ENCODE measurements at regions not wholly inside any gene's neighbourhood (a gene's known extent, or its start where the extent isn't known, plus 50 kb on each side); places are given as distances from the start of the nearest gene placed in this dataset.

DNA sequence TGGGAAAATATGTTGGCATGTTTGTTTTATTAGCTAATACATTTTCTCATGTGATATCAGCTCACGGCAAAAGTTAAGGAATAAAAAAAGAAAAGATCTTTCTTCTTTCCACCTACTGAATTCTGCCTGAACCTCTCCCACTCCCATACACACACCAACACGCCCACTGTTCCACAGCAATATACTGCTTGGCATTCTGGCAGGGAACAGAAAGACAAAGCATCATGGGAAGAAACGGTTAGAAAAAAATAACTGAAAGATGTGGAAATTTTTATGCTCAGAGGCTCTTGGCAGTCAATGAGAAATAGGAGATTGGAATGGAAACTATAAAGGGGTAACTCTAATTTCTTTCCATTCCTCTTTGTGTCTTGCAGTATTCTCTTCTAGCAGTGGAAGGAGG, 268.5 kb downstream of the FOXG1 start:
- Histone ChIP-seq H3K27ac (ENCODE audit: low read depth, low read length, severe bottlenecking) (no peak overlapping the region), H3K9me3 (ENCODE audit: control insufficient read depth, low read length) (no peaks in the 10 kb centered on the region), H3K4me1 (ENCODE audit: control insufficient read depth, insufficient read depth, low read length, poor library complexity, severe bottlenecking) (no peaks in the 10 kb centered on the region), H3K4me3 (ENCODE audit: extremely low read depth, insufficient read depth, low read length, poor library complexity, severe bottlenecking) (no peak overlapping the region), H3K36me3 (ENCODE audit: control insufficient read depth, insufficient read depth, low read length) (no peaks in the 10 kb centered on the region)
- 90 to 100% methylated on average over 1 of the region's 3 CpGs for WGBS, 2 experiments (ENCODE audit: insufficient coverage in 2 of 2)

DNA sequence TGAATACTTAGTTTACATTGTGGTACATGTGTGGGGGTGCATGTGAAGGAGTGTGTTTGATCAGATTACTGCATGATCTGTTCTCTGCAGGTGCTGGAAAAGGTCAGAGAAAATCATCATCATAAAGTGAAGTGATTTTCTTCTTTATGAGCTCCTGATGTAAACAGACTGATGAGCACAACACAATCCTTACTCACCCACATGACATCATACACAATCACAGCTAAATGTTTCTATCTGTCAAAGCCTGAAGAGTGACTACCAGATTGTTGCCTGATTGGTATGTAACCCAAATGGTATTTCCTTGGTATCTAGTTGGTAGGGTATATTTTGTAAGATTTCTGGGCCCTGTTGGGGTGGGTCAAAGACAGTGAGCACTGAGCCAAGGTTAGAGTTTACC, 270.8 kb downstream of the FOXG1 start:
- H3K4me1 ChIP-seq (ENCODE audit: control insufficient read depth, insufficient read depth, low read length, poor library complexity, severe bottlenecking) = no peaks in the 10 kb centered on the region
- no peaks in the 10 kb centered on the region for H3K36me3 ChIP-seq (ENCODE audit: control insufficient read depth, insufficient read depth, low read length)
- no peaks in the 10 kb centered on the region for H3K9me3 ChIP-seq (ENCODE audit: control insufficient read depth, low read length)

DNA sequence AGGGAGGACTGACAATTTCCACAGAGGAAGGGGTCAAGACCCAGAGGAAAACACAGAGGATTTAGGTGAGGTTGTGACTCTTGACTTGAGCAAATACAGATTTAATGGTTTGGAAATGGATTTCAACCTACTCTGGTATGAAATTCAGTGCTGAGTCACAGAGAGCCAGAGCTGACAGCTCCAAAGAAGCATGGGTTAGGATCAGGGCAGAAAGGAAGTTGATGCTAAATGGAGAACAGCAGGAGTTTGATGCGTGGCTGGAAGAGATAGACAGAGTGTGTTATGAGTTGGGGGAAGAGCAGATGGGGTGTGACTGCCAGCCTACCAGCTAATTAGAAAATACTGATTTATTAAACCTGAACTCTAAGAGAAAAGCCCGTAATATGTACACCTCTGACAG, 272.6 kb downstream of the FOXG1 start:
- no peak overlapping the region for H3K27ac ChIP-seq (ENCODE audit: low read depth, low read length, severe bottlenecking)
- H3K9me3 ChIP-seq (ENCODE audit: control insufficient read depth, low read length) = no peaks in the 10 kb centered on the region
- H3K4me3 ChIP-seq (ENCODE audit: extremely low read depth, insufficient read depth, low read length, poor library complexity, severe bottlenecking) = no peak overlapping the region
- no peaks in the 10 kb centered on the region for H3K4me1 ChIP-seq (ENCODE audit: control insufficient read depth, insufficient read depth, low read length, poor library complexity, severe bottlenecking)
- H3K36me3 ChIP-seq (ENCODE audit: control insufficient read depth, insufficient read depth, low read length) = no peaks in the 10 kb centered on the region
- WGBS, 2 experiments (ENCODE audit: insufficient coverage in 2 of 2) = 43% methylated on average over 1 of the region's 2 CpGs; no CpG with 5 or more reads in 1 of the 2 experiments

More for the DNA sequence above, 270.8 kb downstream of the FOXG1 start:
- Histone ChIP-seq H3K27ac (ENCODE audit: low read depth, low read length, severe bottlenecking) (no peak overlapping the region), H3K4me3 (ENCODE audit: extremely low read depth, insufficient read depth, low read length, poor library complexity, severe bottlenecking) (no peak overlapping the region)

DNA sequence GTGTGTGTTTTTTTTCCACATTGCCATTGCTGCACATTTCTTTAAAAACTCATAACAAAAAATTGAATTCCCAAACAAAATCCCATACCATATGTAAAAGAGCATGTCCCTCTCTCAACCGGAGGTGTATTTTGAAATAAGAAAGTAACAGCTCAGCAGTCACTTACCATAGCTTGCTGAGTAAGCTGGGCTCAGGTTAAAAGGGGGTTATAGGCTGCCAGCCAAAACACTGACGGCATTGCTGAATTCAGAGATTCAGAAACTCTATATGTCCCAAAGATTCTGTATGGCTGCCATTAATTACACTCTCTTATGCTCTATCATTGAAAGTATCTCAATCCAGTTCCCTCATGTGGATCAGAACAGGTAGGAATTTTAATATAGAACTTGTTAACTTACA, 276.0 kb downstream of the FOXG1 start:
- Histone ChIP-seq H3K9me3 (ENCODE audit: control insufficient read depth, low read length) (no peaks in the 10 kb centered on the region), H3K36me3 (ENCODE audit: control insufficient read depth, insufficient read depth, low read length) (no peaks in the 10 kb centered on the region), H3K4me3 (ENCODE audit: extremely low read depth, insufficient read depth, low read length, poor library complexity, severe bottlenecking) (no peak overlapping the region), H3K4me1 (ENCODE audit: control insufficient read depth, insufficient read depth, low read length, poor library complexity, severe bottlenecking) (no peaks in the 10 kb centered on the region), H3K27ac (ENCODE audit: low read depth, low read length, severe bottlenecking) (no peak overlapping the region)
- WGBS, 2 experiments (ENCODE audit: insufficient coverage in 2 of 2) = no CpG with 5 or more reads among the region's 2 CpGs

DNA sequence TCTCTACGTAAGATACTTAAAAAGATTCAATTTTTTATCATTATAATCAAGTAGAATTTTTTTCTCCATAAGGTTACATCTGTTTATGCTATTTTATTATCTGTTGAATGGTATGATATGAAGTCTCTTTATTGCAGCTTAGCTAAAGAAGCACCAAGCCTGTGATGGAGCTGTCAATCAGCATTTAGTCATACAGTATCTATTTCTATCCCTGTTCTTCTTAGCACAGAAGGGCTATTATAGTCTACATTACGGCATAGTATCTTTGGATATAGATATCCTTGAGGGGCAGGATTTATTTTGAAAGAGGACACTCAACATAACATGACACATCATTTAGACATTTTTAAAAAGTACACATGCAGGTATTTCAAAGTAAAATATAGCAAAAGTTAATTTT, 277.1 kb downstream of the FOXG1 start:
- Histone ChIP-seq H3K36me3 (ENCODE audit: control insufficient read depth, insufficient read depth, low read length) (no peaks in the 10 kb centered on the region), H3K9me3 (ENCODE audit: control insufficient read depth, low read length) (no peaks in the 10 kb centered on the region), H3K27ac (ENCODE audit: low read depth, low read length, severe bottlenecking) (no peak overlapping the region), H3K4me3 (ENCODE audit: extremely low read depth, insufficient read depth, low read length, poor library complexity, severe bottlenecking) (no peak overlapping the region), H3K4me1 (ENCODE audit: control insufficient read depth, insufficient read depth, low read length, poor library complexity, severe bottlenecking) (no peaks in the 10 kb centered on the region)
- no CpG with 5 or more reads among the region's 2 CpGs for WGBS, 2 experiments (ENCODE audit: insufficient coverage in 2 of 2)

DNA sequence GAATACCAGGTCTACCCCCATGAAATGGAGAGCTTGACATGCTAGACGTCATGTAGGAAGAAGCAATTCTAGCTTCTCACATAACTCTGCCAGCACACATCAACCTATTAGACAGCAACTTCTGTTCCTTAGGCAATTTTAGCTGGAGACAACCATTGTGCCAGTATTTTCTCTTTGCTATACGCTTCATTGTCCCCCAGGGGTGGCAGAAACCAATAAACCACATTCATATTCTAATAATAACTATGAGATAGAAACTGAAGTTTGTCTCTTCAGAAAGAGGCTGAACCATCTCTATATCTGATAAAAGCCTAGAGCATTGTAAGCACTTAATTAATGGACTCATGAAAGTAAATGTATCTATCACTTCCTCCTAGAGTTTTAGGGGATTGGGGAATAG, 278.6 kb downstream of the FOXG1 start:
- Histone ChIP-seq H3K4me1 (ENCODE audit: control insufficient read depth, insufficient read depth, low read length, poor library complexity, severe bottlenecking) (no peaks in the 10 kb centered on the region), H3K9me3 (ENCODE audit: control insufficient read depth, low read length) (peaks cover 3% of the 10 kb centered on the region), H3K27ac (ENCODE audit: low read depth, low read length, severe bottlenecking) (no peak overlapping the region), H3K36me3 (ENCODE audit: control insufficient read depth, insufficient read depth, low read length) (no peaks in the 10 kb centered on the region), H3K4me3 (ENCODE audit: extremely low read depth, insufficient read depth, low read length, poor library complexity, severe bottlenecking) (no peak overlapping the region)
- WGBS, 2 experiments (ENCODE audit: insufficient coverage in 2 of 2) = no CpG with 5 or more reads among the region's 2 CpGs

DNA sequence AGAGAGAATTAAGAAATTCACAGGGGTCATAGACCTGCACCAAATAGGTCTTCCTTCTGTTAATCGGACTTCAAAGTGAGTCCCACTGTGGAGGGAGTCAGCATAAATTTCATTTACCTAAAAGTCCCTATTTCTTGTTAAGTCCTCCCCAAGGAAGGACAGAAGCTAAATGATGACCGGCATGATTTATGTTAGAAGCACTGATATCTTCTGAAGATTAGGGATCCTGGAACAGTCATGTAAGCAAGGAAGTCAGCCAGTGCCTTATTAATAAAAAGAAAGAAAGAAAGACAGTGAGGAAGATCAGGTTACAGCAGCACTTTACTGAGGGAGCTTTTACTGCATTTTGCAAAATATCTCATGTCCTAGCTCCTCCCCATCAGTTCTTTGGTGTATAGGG, 287.5 kb downstream of the FOXG1 start:
- H3K4me3 ChIP-seq (ENCODE audit: extremely low read depth, insufficient read depth, low read length, poor library complexity, severe bottlenecking) = no peak overlapping the region
- no peak overlapping the region for H3K27ac ChIP-seq (ENCODE audit: low read depth, low read length, severe bottlenecking)
- H3K36me3 ChIP-seq (ENCODE audit: control insufficient read depth, insufficient read depth, low read length) = no peaks in the 10 kb centered on the region
- H3K9me3 ChIP-seq (ENCODE audit: control insufficient read depth, low read length) = peaks cover 4% of the 10 kb centered on the region
- 80 to 100% methylated on average over 1 of the region's 2 CpGs for WGBS, 2 experiments (ENCODE audit: insufficient coverage in 2 of 2)
- H3K4me1 ChIP-seq (ENCODE audit: control insufficient read depth, insufficient read depth, low read length, poor library complexity, severe bottlenecking) = no peaks in the 10 kb centered on the region

DNA sequence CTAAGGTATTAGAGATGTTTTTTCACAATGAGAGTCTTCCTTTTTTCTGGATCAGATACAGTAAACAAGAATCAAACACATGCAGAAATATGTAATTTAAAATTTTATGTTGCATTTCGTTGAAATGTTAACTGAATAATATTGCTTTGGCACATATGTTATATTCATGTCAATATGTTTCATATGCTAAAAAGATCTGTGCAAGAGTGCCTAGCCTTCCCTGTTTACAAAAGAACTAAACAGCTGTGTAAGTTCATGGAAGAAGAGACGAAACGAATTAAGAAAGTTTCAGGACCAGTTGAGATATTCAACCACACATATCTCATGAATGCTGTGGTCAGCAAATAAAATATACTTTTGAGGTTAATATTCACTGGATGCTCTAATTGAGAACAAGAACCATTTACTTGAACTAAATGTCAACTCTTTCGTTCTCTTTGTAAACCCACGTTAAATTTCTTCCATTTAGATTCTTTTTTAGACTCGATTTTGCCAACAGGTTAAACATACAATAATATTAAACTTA, 289.5 kb downstream of the FOXG1 start:
- H3K9me3 ChIP-seq (ENCODE audit: control insufficient read depth, low read length) = no peaks in the 10 kb centered on the region
- no peak overlapping the region for H3K27ac ChIP-seq (ENCODE audit: low read depth, low read length, severe bottlenecking)
- H3K4me3 ChIP-seq (ENCODE audit: extremely low read depth, insufficient read depth, low read length, poor library complexity, severe bottlenecking) = no peak overlapping the region
- H3K36me3 ChIP-seq (ENCODE audit: control insufficient read depth, insufficient read depth, low read length) = no peaks in the 10 kb centered on the region
- no CpG with 5 or more reads among the region's 6 CpGs for WGBS, 2 experiments (ENCODE audit: insufficient coverage in 2 of 2)
- no peaks in the 10 kb centered on the region for H3K4me1 ChIP-seq (ENCODE audit: control insufficient read depth, insufficient read depth, low read length, poor library complexity, severe bottlenecking)

DNA sequence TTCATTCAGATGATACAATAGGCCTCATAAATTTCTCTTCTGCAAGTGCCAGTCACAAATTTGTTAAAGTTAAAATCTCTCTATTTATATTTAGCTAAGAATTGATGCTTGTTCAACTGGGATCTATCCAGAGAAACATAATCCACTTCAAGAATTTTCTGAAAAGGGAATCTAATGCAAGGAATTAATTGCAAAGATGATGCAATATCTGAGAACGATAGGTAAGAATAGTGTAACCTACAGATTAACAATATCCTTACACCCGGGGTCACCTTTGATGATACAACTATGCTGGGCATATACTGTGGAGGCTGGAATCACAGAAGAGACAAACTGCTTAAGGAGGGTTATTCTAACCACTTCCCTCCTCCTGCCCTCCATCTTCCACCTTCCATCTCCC, 295.1 kb downstream of the FOXG1 start:
- Histone ChIP-seq H3K4me3 (ENCODE audit: extremely low read depth, insufficient read depth, low read length, poor library complexity, severe bottlenecking) (no peak overlapping the region), H3K4me1 (ENCODE audit: control insufficient read depth, insufficient read depth, low read length, poor library complexity, severe bottlenecking) (no peaks in the 10 kb centered on the region), H3K27ac (ENCODE audit: low read depth, low read length, severe bottlenecking) (no peak overlapping the region), H3K9me3 (ENCODE audit: control insufficient read depth, low read length) (no peaks in the 10 kb centered on the region), H3K36me3 (ENCODE audit: control insufficient read depth, insufficient read depth, low read length) (no peaks in the 10 kb centered on the region)
- no CpG with 5 or more reads among the region's 2 CpGs for WGBS, 2 experiments (ENCODE audit: insufficient coverage in 2 of 2)

DNA sequence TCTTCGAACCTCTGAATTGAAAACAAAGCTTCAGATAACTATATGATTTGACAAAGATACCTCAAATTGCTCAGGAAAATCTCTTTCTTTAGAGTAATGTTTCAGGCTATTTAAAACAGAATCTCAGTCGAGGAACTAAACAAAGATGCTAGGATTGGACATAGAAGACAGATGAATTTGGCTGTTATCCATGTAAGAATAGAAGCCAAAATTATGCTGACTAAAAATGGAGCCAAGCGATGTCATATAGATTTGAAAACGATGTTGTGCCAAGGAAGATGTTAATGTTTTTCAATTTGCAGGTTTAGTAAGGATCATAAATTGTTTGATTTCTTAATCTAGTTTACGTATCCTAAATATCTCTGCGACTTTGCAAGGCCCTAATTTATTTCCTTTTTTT, 295.9 kb downstream of the FOXG1 start:
- H3K9me3 ChIP-seq (ENCODE audit: control insufficient read depth, low read length) = no peaks in the 10 kb centered on the region
- WGBS, 2 experiments (ENCODE audit: insufficient coverage in 2 of 2) = 80 to 82% methylated on average over 3 of the region's 6 CpGs
- H3K4me3 ChIP-seq (ENCODE audit: extremely low read depth, insufficient read depth, low read length, poor library complexity, severe bottlenecking) = no peak overlapping the region
- H3K4me1 ChIP-seq (ENCODE audit: control insufficient read depth, insufficient read depth, low read length, poor library complexity, severe bottlenecking) = no peaks in the 10 kb centered on the region
- no peak overlapping the region for H3K27ac ChIP-seq (ENCODE audit: low read depth, low read length, severe bottlenecking)
- H3K36me3 ChIP-seq (ENCODE audit: control insufficient read depth, insufficient read depth, low read length) = no peaks in the 10 kb centered on the region

DNA sequence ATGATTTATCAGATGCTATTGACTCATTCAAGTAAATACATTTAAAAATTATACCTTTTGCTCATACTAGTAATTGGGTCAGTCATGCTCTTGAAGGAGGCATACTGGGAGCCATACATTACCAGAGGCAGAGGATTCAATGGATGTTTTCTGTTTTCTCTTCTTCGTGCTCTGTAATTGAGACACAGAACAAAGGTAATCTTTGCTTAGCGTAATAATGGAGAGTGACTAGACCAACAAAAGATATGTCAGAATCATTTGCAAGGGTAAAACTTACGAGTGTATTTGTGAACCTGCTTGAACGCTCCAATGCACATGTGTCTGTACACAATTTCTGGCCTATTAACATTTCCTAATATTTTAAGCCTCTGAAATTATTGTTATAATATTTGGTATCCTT, 296.4 kb downstream of the FOXG1 start:
- WGBS, 2 experiments (ENCODE audit: insufficient coverage in 2 of 2) = 93% methylated on average over 2 to 3 of the region's 4 CpGs
- Histone ChIP-seq H3K4me1 (ENCODE audit: control insufficient read depth, insufficient read depth, low read length, poor library complexity, severe bottlenecking) (no peaks in the 10 kb centered on the region), H3K27ac (ENCODE audit: low read depth, low read length, severe bottlenecking) (no peak overlapping the region), H3K4me3 (ENCODE audit: extremely low read depth, insufficient read depth, low read length, poor library complexity, severe bottlenecking) (no peak overlapping the region), H3K9me3 (ENCODE audit: control insufficient read depth, low read length) (no peaks in the 10 kb centered on the region), H3K36me3 (ENCODE audit: control insufficient read depth, insufficient read depth, low read length) (no peaks in the 10 kb centered on the region)

Data from mesodermal cell (in vitro differentiated cells).